Heart right ventricle (tissue), 16 donors: ENCODE measurements at regions not wholly inside any gene's neighbourhood (a gene's known extent, or its start where the extent isn't known, plus 50 kb on each side); places are given as distances from the start of the nearest gene placed in this dataset.

Experiments
- ATAC-seq, 8 donors: fragments of 200-7000 bp; cut with Tn5 transposase; one replicate each; pipeline ENCODE4 v1.9.1; 2020; ENCODE audit warnings: mild to moderate bottlenecking in 8 of 8, moderate library complexity in 8 of 8, moderate number of reproducible peaks in 1 of 8
- DNase-seq, 2 donors: peaks; one replicate each; pipeline ENCODE4 v3.0.0-alpha.2; 2020
- H3K27ac ChIP-seq, 10 donors: fragments of 200-600 bp; sonication (generic) in 2 of 10; one replicate each; pipeline versions ENCODE4 v1.5.0 to v1.8.0; 2020 to 2022; ENCODE audit warnings: mild to moderate bottlenecking in 3 of 10
- H3K27me3 ChIP-seq, 7 donors: fragments of 200-600 bp; one replicate each; pipeline ENCODE4 v1.8.0; 2021 to 2022; ENCODE audit warnings: mild to moderate bottlenecking in 2 of 7
- H3K36me3 ChIP-seq, 9 donors: fragments of 200-600 bp; sonication (generic) in 1 of 9; one replicate each; pipeline versions ENCODE4 v1.5.0 to v1.8.0; 2020 to 2022; ENCODE audit warnings: mild to moderate bottlenecking in 2 of 9
- H3K4me1 ChIP-seq, 9 donors: fragments of 200-600 bp; sonication (generic) in 1 of 9; one replicate each; pipeline versions ENCODE4 v1.5.0 to v1.8.0; 2020 to 2022; ENCODE audit warnings: mild to moderate bottlenecking in 4 of 9
- H3K4me3 ChIP-seq, 10 donors: fragments of 200-600 bp; sonication (generic) in 2 of 10; one replicate each; pipeline versions ENCODE4 v1.5.0 to v1.8.0; 2020 to 2022; ENCODE audit warnings: mild to moderate bottlenecking in 7 of 10, moderate library complexity in 2 of 10
- H3K9me3 ChIP-seq, 11 donors: fragments of 200-600 bp in 10 of 11; sonication (generic) in 2 of 11; one replicate each; pipeline versions ENCODE4 v1.5.0 to v1.8.0; 2013 to 2022; ENCODE audit warnings: mild to moderate bottlenecking in 2 of 11, control low read depth in 1 of 11, moderate library complexity in 1 of 11
- CTCF ChIP-seq, 9 donors: fragments of 200-600 bp; sonication (generic) in 2 of 9; IDR thresholded peaks; one replicate each; pipeline versions ENCODE4 v1.5.0 to v1.8.0; 2021 to 2022; ENCODE audit warnings: antibody characterized with exemption in 9 of 9, mild to moderate bottlenecking in 5 of 9, moderate library complexity in 1 of 9
- WGBS, 2 donors: extraction: QIAGEN DNeasy Blood & Tissue Kit; methylation state at CpG; one replicate each; pipeline ENCODE4 v1.1.7; 2013; ENCODE audit warnings: inconsistent platforms in 1 of 2; 5-methylcytosine and 5-hydroxymethylcytosine counted together
- intact Hi-C, 10 donors: fragments of 100-400 bp; cut with DNase I; formaldehyde crosslinking; loops; one replicate each; pipeline versions ENCODE4 v1.11.1 to v1.14.2; 2022
- donor health status: Arrhythmogenic right ventricular cardiomyopathy.
- donor health status: ischemic (EF 13 %, LVEDD 7.1; RV severe dilation, severe dysfunction).
- donor health status: healthy with polysubstance abuse.
- donor health status: DM: no; HTN: yes; CAD: no.
- donor health status: DM: no; HTN: no; CAD: no.
- donor health status: ischemic (EF 25% LVEDD 6.9; RV normal size, moderate dysfunction).
- donor health status: ischemic (EF 25% LVEDD 5.7; RV mildly dilated, moderate dysfunction).
- donor health status: healthy.
- donor health status: DM: yes; HTN: yes; CAD: no.
- donor health status: Ischemic cardiomyopathy.
- donor health status: ischemic (EF 35%, LVEDD 5.7; RV mildly dilated, moderate dysfunction).
- donor health status: nonischemic (EF 11% LVEDD 7.7; RV severe dilation, severe dysfunction).
- donor health status: DM: yes; HTN: yes; CAD: no.
- donor health status: PGD.
- donor health status: ischemic (EF 29% LVEDD 5.4; RV normal size, mild dysfunction).
- donor health status: nonischemic (EF 23%, LVEDD 6.1; RV moderate dilation, normal function).

- H3K27ac ChIP-seq = no peak overlapping the region
- H3K36me3 ChIP-seq = no peaks in the 10 kb centered on the region
- DNase-seq (no peak), ATAC-seq (peak in 4 of 8 donors; percentile 46 to 50 (median 48))
- TF ChIP-seq CTCF (IDR thresholded peaks at IDR 0.05) = no peak
- intact Hi-C loops = no loop called here
- WGBS, 2 donors = 57 to 67% methylated on average over 3 of the region's 3 CpGs
- H3K9me3 ChIP-seq = peaks cover 0 to 7% (median 0%) of the 10 kb centered on the region in 11 donors
- H3K4me3 ChIP-seq = no peak overlapping the region
- no peaks in the 10 kb centered on the region for H3K4me1 ChIP-seq
- no peaks in the 10 kb centered on the region for H3K27me3 ChIP-seq
Observed at GRCh38 chr3:164486150-164486549, 592.1 kb downstream of the SI start.

DNA sequence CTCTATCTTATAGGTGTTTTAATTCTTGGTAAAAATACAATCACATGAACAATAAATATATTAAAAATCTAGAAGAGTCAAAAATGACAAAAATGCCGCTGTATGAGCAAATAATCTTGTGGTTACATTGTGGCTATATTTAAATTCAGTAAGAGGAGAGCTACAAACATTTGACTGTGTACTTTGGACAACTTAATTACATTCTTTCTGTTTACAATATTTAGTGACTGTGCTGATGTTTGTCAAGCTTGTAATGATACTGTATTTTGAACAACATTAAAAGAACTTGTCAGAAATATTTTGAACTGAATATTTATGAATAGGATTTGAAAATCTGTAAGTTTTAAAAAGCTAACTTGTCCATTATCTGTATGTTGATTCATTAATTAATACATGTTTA is 598.3 kb downstream of the SI start:
- 41 to 47% methylated on average over 1 of the region's 1 CpG for WGBS, 2 donors

GRCh38 chr3:164479406-164479805 is 598.9 kb downstream of the SI start:
- H3K27ac ChIP-seq = no peak overlapping the region
- no peak overlapping the region for H3K4me3 ChIP-seq
- peaks cover 0 to 5% (median 0%) of the 10 kb centered on the region in 11 donors for H3K9me3 ChIP-seq
- intact Hi-C loops = no loop called here
- TF ChIP-seq CTCF (IDR thresholded peaks at IDR 0.05) = no peak
- WGBS, 2 donors = 51 to 60% methylated on average over 1 of the region's 1 CpG
- H3K4me1 ChIP-seq = no peaks in the 10 kb centered on the region
- DNase-seq (no peak), ATAC-seq (no peak)
- H3K36me3 ChIP-seq = no peaks in the 10 kb centered on the region
- no peaks in the 10 kb centered on the region for H3K27me3 ChIP-seq

More for the DNA sequence above, 598.3 kb downstream of the SI start:
- no peak overlapping the region for H3K4me3 ChIP-seq
- H3K9me3 ChIP-seq = peaks cover 0 to 5% (median 0%) of the 10 kb centered on the region in 11 donors
- no peak overlapping the region for H3K27ac ChIP-seq
- no peaks in the 10 kb centered on the region for H3K27me3 ChIP-seq
- no peaks in the 10 kb centered on the region for H3K4me1 ChIP-seq
- no peak for DNase-seq
- intact Hi-C loops = no loop called here
- H3K36me3 ChIP-seq = no peaks in the 10 kb centered on the region
- no peak for TF ChIP-seq CTCF (IDR thresholded peaks at IDR 0.05)
- no peak for ATAC-seq

- Histone ChIP-seq H3K27me3 (no peaks in the 10 kb centered on the region), H3K9me3 (peaks cover 0 to 5% (median 0%) of the 10 kb centered on the region in 11 donors), H3K4me1 (no peaks in the 10 kb centered on the region), H3K4me3 (no peak overlapping the region), H3K36me3 (no peaks in the 10 kb centered on the region), H3K27ac (no peak overlapping the region)
- 85 to 87% methylated on average over 5 of the region's 5 CpGs for WGBS, 2 donors
- intact Hi-C loops = no loop called here
- DNase-seq (no peak), ATAC-seq (no peak)
- no peak for TF ChIP-seq CTCF (IDR thresholded peaks at IDR 0.05)
Observed at GRCh38 chr3:164478323-164478722, 600.0 kb downstream of the SI start.
